ENCODE measurements at regions not wholly inside any gene's neighbourhood (a gene's known extent, or its start where the extent isn't known, plus 50 kb on each side); places are given as distances from the start of the nearest gene placed in this dataset.

DNA sequence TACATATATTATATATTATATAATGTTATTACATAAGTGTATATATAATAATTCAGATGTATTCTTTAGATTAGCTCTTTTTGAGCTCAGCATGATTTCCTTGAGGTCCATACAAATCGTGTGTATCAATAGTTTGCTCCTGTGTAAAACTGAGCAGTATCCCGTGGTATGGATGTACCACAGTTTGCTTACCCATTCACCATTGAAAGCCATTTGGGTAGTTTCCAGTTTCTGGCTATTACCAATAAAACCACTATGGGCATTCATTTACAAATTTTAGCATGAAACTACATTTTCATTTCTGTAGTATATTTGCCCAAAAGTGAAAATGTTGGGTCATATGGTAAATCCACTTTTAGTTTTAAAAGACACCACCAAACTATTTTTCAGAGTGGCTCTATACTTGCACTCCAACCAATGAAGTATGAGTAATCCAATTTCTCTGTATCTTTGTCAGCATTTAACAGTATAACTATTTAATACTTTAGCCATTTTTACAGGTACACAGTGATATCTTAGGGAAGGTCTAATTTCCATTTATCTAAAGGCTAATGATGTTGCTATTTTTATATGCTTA, 1361.4 kb upstream of the GBE1 start:
- H3K4me3 ChIP-seq (ENCODE audit: low read depth, low read length): no peak overlapping the region
- no peaks in the 10 kb centered on the region for H3K36me3 ChIP-seq (ENCODE audit: control insufficient read depth, insufficient read depth, low read length)
- 100% methylated on average over 2 of the region's 2 CpGs for WGBS (ENCODE audit: insufficient coverage)
- no peaks in the 10 kb centered on the region for H3K27me3 ChIP-seq (ENCODE audit: control insufficient read depth, insufficient read depth, low read length)
- H3K27ac ChIP-seq (ENCODE audit: low read depth, low read length): no peak overlapping the region
- no peaks in the 10 kb centered on the region for H3K9me3 ChIP-seq (ENCODE audit: control insufficient read depth, insufficient read depth, low read length)
- H3K4me1 ChIP-seq (ENCODE audit: control insufficient read depth, insufficient read depth, low read length): no peaks in the 10 kb centered on the region
- no peak for DNase-seq (ENCODE audit: low read depth in 4 of 6, low spot score in 6 of 6)

DNA sequence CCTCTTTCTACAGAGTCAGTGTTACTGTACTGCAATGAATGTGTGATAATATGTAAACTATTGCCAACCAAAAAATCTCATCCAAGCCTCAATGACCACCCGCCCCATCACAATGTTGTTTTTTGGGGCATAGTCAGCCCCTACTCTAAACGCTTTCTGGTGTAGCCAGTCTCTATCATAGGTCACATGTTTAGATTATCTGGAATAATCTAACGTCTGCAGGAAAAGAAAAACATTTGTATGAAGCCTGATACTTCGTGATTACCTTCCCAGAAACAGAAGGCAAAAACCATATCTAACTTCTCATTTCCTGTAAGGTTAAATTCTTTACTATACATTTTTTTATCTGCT, 1331.8 kb upstream of the GBE1 start:
- Histone ChIP-seq H3K27me3 (ENCODE audit: control insufficient read depth, insufficient read depth, low read length) (no peaks in the 10 kb centered on the region), H3K36me3 (ENCODE audit: control insufficient read depth, insufficient read depth, low read length) (no peaks in the 10 kb centered on the region), H3K4me1 (ENCODE audit: control insufficient read depth, insufficient read depth, low read length) (no peaks in the 10 kb centered on the region), H3K9me3 (ENCODE audit: control insufficient read depth, insufficient read depth, low read length) (no peaks in the 10 kb centered on the region), H3K4me3 (ENCODE audit: low read depth, low read length) (no peak overlapping the region), H3K27ac (ENCODE audit: low read depth, low read length) (no peak overlapping the region)
- DNase-seq (ENCODE audit: low read depth in 4 of 6, low spot score in 6 of 6): no peak
- 67% methylated on average over 1 of the region's 4 CpGs for WGBS (ENCODE audit: insufficient coverage)

DNA sequence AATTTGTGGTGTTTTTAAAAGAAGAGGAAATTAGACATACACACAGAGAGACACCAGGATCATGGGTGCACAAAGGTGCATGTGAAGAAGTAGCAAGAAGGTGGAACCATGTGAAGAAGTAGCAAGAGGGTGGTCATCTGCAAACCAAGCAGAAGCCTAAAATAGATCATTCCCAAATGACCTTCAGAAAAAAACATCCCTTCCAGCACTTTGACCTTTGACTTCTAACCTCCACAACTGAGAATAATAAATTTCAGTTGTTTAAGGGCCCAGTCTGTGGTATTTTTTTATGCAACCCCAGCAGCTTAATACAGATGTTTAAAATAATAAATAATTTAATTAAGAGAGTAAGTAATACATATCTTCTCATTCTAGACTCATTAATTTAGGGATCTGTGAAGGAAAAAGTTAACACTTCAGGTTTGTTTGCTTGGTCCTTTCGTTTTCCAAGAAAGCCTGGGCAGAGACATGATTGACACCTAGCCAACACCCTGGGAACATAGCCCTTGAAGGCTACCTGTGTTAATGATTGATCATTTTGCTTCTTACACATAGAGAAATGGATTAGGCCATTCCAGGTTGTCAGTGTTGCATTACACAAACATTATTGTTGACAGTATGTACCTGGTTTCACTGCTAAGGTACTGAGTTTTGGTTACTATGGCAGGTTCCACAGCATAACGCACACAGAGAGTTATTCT, 1331.2 kb upstream of the GBE1 start:
- no peak for DNase-seq (ENCODE audit: low read depth in 4 of 6, low spot score in 6 of 6)
- H3K27ac ChIP-seq (ENCODE audit: low read depth, low read length): no peak overlapping the region
- no CpG with 5 or more reads among the region's 2 CpGs for whole genome bisulfite sequencing (ENCODE audit: insufficient coverage)
- H3K4me3 ChIP-seq (ENCODE audit: low read depth, low read length): no peak overlapping the region
- H3K36me3 ChIP-seq (ENCODE audit: control insufficient read depth, insufficient read depth, low read length): no peaks in the 10 kb centered on the region
- no peaks in the 10 kb centered on the region for H3K27me3 ChIP-seq (ENCODE audit: control insufficient read depth, insufficient read depth, low read length)
- H3K9me3 ChIP-seq (ENCODE audit: control insufficient read depth, insufficient read depth, low read length): no peaks in the 10 kb centered on the region
- H3K4me1 ChIP-seq (ENCODE audit: control insufficient read depth, insufficient read depth, low read length): no peaks in the 10 kb centered on the region

DNA sequence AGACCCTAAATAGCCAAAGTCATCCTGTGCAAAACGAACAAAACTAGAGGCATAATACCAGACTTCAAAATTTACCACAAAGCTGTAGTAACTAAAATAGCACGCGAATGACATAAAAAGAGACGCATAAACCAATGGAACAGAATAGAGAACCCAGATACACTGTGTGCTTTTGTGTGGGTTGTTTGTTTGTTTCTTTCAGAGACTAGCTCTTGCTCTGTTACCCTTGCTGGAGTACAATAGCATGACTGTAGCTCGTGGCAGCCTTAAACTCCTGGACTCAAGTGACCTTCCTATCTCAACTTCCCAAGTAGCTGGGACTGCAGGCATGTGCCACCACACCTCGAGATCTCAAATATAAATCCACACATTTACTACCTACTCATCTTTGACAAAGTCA, 1314.6 kb upstream of the GBE1 start:
- H3K27me3 ChIP-seq (ENCODE audit: control insufficient read depth, insufficient read depth, low read length): no peaks in the 10 kb centered on the region
- WGBS (ENCODE audit: insufficient coverage): 81% methylated on average over 3 of the region's 6 CpGs
- H3K36me3 ChIP-seq (ENCODE audit: control insufficient read depth, insufficient read depth, low read length): no peaks in the 10 kb centered on the region
- no peak overlapping the region for H3K4me3 ChIP-seq (ENCODE audit: low read depth, low read length)
- no peaks in the 10 kb centered on the region for H3K4me1 ChIP-seq (ENCODE audit: control insufficient read depth, insufficient read depth, low read length)
- H3K27ac ChIP-seq (ENCODE audit: low read depth, low read length): no peak overlapping the region
- no peak for DNase-seq (ENCODE audit: low read depth in 4 of 6, low spot score in 6 of 6)
- no peaks in the 10 kb centered on the region for H3K9me3 ChIP-seq (ENCODE audit: control insufficient read depth, insufficient read depth, low read length)

DNA sequence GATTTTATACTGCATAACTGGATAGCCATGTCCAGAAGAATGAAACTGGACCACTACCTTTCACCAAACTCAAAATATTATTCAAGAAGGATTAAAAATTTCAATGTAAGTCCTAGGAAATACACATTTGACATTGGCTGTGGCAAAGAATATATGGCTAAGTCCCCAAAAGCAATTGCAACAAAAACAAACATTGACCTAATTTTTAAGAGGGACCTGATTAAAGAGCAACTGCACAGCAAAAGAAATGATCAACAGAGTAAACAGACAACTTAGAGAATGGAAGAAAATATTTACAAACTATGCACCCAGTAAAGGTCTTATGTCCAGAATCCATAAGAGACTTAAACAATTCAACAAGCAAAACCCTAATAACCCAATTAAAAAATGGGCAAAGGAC, 1313.0 kb upstream of the GBE1 start:
- no peaks in the 10 kb centered on the region for H3K9me3 ChIP-seq (ENCODE audit: control insufficient read depth, insufficient read depth, low read length)
- H3K27ac ChIP-seq (ENCODE audit: low read depth, low read length): no peak overlapping the region
- no peaks in the 10 kb centered on the region for H3K4me1 ChIP-seq (ENCODE audit: control insufficient read depth, insufficient read depth, low read length)
- H3K36me3 ChIP-seq (ENCODE audit: control insufficient read depth, insufficient read depth, low read length): no peaks in the 10 kb centered on the region
- H3K4me3 ChIP-seq (ENCODE audit: low read depth, low read length): no peak overlapping the region
- no peaks in the 10 kb centered on the region for H3K27me3 ChIP-seq (ENCODE audit: control insufficient read depth, insufficient read depth, low read length)
- DNase-seq (ENCODE audit: low read depth in 4 of 6, low spot score in 6 of 6): no peak

DNA sequence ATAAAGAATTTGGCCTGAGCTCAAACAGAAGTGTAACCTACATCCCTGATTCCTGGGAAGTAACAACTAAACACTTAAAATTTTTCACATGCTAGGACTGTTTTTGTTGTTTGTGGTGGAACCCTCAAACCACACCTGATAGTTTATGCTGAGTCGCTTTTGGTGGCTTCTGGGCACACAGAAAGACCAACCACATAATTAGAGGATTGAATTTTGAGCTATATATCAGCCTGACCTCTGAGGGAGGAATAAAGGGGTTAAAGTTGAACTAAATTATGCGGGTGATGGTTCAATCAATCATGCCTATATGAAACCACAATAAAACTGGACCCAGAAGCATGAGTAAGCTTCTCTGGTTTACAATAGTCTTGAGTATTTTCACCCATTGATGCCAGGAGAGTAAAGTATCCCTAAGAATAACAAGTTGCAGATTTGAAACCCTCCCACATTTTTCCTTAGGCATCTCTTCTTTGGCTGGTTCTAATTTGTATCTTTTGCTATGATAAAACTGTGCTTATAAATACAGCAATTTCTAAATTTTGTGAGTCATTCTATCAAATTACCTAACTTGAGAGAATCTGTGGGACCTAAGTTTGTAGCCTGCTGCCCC, 1304.5 kb upstream of the GBE1 start:
- H3K36me3 ChIP-seq (ENCODE audit: control insufficient read depth, insufficient read depth, low read length): no peaks in the 10 kb centered on the region
- no peak overlapping the region for H3K27ac ChIP-seq (ENCODE audit: low read depth, low read length)
- H3K4me3 ChIP-seq (ENCODE audit: low read depth, low read length): no peak overlapping the region
- no peak for DNase-seq (ENCODE audit: low read depth in 4 of 6, low spot score in 6 of 6)
- no peaks in the 10 kb centered on the region for H3K9me3 ChIP-seq (ENCODE audit: control insufficient read depth, insufficient read depth, low read length)
- no CpG with 5 or more reads among the region's 2 CpGs for WGBS (ENCODE audit: insufficient coverage)
- H3K27me3 ChIP-seq (ENCODE audit: control insufficient read depth, insufficient read depth, low read length): no peaks in the 10 kb centered on the region
- no peaks in the 10 kb centered on the region for H3K4me1 ChIP-seq (ENCODE audit: control insufficient read depth, insufficient read depth, low read length)

DNA sequence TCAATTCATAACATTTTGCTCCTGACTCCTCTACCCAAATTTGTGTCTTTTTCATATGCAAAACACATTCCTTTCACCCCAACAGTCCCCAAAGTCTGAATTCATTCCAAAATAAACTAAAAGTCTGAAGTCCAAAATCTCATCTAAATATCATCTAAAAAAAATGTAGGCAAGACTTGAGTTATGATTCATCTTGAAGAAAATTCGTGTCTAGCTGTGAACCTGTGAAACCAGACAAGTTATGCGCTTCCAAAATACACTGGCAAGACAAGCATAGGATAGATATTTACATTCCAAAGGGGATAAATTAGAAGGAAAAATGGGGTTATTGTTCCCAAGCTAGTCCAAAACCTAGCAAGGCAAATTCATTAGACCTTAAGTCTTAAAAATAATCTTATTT, 1302.0 kb upstream of the GBE1 start:
- H3K27ac ChIP-seq (ENCODE audit: low read depth, low read length): no peak overlapping the region
- WGBS (ENCODE audit: insufficient coverage): no CpG with 5 or more reads among the region's 2 CpGs
- no peaks in the 10 kb centered on the region for H3K36me3 ChIP-seq (ENCODE audit: control insufficient read depth, insufficient read depth, low read length)
- no peak overlapping the region for H3K4me3 ChIP-seq (ENCODE audit: low read depth, low read length)
- H3K9me3 ChIP-seq (ENCODE audit: control insufficient read depth, insufficient read depth, low read length): no peaks in the 10 kb centered on the region
- peak in 1 of 6 donors; percentile 5 for DNase-seq (ENCODE audit: low read depth in 4 of 6, low spot score in 6 of 6)
- H3K27me3 ChIP-seq (ENCODE audit: control insufficient read depth, insufficient read depth, low read length): no peaks in the 10 kb centered on the region
- H3K4me1 ChIP-seq (ENCODE audit: control insufficient read depth, insufficient read depth, low read length): no peaks in the 10 kb centered on the region

DNA sequence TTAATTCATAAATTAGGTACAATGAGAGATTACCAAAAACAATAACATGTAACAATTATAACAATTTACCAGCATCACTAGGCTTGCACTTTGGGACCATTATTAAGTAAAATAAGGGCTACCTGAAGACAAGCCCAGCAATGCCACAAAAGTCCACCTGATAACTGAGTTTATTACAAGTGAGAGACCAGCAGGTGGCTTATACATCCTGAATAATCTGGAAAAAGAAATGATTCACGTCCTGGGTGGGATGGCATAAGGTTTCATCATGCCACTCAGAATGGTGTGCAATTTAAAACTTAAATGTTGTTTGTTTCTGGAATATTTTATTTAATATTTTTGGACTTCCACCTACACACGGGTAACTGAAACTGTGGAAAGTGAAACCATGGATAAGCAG, 1287.1 kb upstream of the GBE1 start:
- no peak for DNase-seq (ENCODE audit: low read depth in 4 of 6, low spot score in 6 of 6)
- Histone ChIP-seq H3K27ac (ENCODE audit: low read depth, low read length) (no peak overlapping the region), H3K9me3 (ENCODE audit: control insufficient read depth, insufficient read depth, low read length) (no peaks in the 10 kb centered on the region), H3K4me3 (ENCODE audit: low read depth, low read length) (no peak overlapping the region), H3K27me3 (ENCODE audit: control insufficient read depth, insufficient read depth, low read length) (no peaks in the 10 kb centered on the region), H3K4me1 (ENCODE audit: control insufficient read depth, insufficient read depth, low read length) (no peaks in the 10 kb centered on the region), H3K36me3 (ENCODE audit: control insufficient read depth, insufficient read depth, low read length) (no peaks in the 10 kb centered on the region)
- no CpG with 5 or more reads among the region's 2 CpGs for WGBS (ENCODE audit: insufficient coverage)

DNA sequence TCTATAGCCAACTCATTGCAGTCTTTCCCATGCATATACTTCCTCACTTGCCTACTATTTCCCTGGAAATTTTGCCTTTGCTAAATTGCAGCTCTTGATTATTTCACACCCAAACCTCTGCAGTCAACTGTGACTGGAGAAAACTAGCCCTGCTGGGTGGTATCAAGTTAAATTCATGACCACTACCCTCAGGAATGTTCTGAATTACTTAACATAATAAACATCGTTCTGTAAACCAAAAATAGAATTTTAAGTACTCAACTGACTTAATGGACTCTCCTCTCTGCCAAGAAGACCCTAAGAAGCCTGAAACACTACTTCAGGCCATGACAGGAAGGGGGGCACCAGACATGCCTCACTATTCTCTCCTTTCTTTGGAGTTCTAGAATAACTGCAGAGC, 1278.0 kb upstream of the GBE1 start:
- H3K4me3 ChIP-seq (ENCODE audit: low read depth, low read length): no peak overlapping the region

DNA sequence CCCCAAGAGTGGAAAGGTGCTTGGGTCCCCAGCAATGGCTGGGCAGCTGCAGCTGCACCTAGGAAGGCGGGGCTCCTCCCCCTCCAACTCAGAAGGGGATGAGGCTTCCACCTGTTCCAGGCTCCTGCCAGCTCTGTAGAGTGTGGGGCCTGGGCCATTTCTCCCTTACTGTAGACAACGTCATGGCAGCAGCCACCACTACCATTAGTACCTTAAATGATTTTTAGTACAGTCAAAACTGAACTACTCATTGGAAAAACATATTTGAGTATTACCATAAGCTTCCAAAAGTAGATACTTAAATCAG, 1274.2 kb upstream of the GBE1 start:
- WGBS (ENCODE audit: insufficient coverage): 83% methylated on average over 1 of the region's 2 CpGs
- no peak for DNase-seq (ENCODE audit: low read depth in 4 of 6, low spot score in 6 of 6)
- H3K36me3 ChIP-seq (ENCODE audit: control insufficient read depth, insufficient read depth, low read length): no peaks in the 10 kb centered on the region
- H3K9me3 ChIP-seq (ENCODE audit: control insufficient read depth, insufficient read depth, low read length): no peaks in the 10 kb centered on the region
- H3K27ac ChIP-seq (ENCODE audit: low read depth, low read length): no peak overlapping the region
- no peaks in the 10 kb centered on the region for H3K27me3 ChIP-seq (ENCODE audit: control insufficient read depth, insufficient read depth, low read length)
- no peaks in the 10 kb centered on the region for H3K4me1 ChIP-seq (ENCODE audit: control insufficient read depth, insufficient read depth, low read length)
- no peak overlapping the region for H3K4me3 ChIP-seq (ENCODE audit: low read depth, low read length)

More for the DNA sequence above, 1278.0 kb upstream of the GBE1 start:
- Histone ChIP-seq H3K36me3 (ENCODE audit: control insufficient read depth, insufficient read depth, low read length) (no peaks in the 10 kb centered on the region), H3K4me1 (ENCODE audit: control insufficient read depth, insufficient read depth, low read length) (no peaks in the 10 kb centered on the region), H3K27me3 (ENCODE audit: control insufficient read depth, insufficient read depth, low read length) (no peaks in the 10 kb centered on the region), H3K27ac (ENCODE audit: low read depth, low read length) (no peak overlapping the region), H3K9me3 (ENCODE audit: control insufficient read depth, insufficient read depth, low read length) (no peaks in the 10 kb centered on the region)
- DNase-seq (ENCODE audit: low read depth in 4 of 6, low spot score in 6 of 6): no peak
- no CpG with 5 or more reads among the region's 1 CpG for WGBS (ENCODE audit: insufficient coverage)
